Endothelial cell of umbilical vein (primary cell): ENCODE measurements at regions not wholly inside any gene's neighbourhood (a gene's known extent, or its start where the extent isn't known, plus 50 kb on each side); places are given as distances from the start of the nearest gene placed in this dataset.

Experiments used
- BruUV-seq: library from RNA; stranded (reverse); fragments of 400-500 nt; replicated peaks from 2 replicates; lab custom pipeline; 2021; lab: Mats Ljungman, UMichigan
- CTCF ChIA-PET: fragments of 300-600, 350-600 bp; sonication (Branson Sonifier 250); formaldehyde crosslinking; loops from one replicate; lab custom pipeline; 2021; ENCODE audit warnings: antibody characterized with exemption, inconsistent platforms; lab: Charles Lee
- POLR2A ChIA-PET: fragments of 300-600, 350-600 bp; sonication (Branson Sonifier 250); formaldehyde crosslinking; loops from one replicate; lab custom pipeline; 2021; ENCODE audit warnings: antibody characterized with exemption, inconsistent platforms; lab: Charles Lee
- DNase-seq: peaks from one replicate; pipeline ENCODE4 v3.0.0-alpha.2; 2011; ENCODE audit warnings: low read depth, low spot score
- FAIRE-seq: peaks from 2 replicates; lab custom pipeline; 2011; peaks lifted over from hg19 to GRCh38; lab: Jason Lieb, UNC
- H2AFZ ChIP-seq: 2 replicates; pipeline ENCODE4 v1.6.0; 2012; ENCODE audit warnings: low read depth, low read length, control low read depth, inconsistent platforms
- H3K27ac ChIP-seq: 2 replicates; pipeline ENCODE4 v1.5.1; 2011; ENCODE audit warnings: low read depth, mild to moderate bottlenecking, control low read depth, low read length, moderate library complexity; ENCODE audit not compliant: insufficient read depth
- H3K27me3 ChIP-seq, 2 experiments: 2 replicates each; pipeline versions ENCODE4 v1.6.0 to v1.6.1; 2011; ENCODE audit warnings: low read length in 2 of 2, mixed read lengths in 1 of 2; ENCODE audit not compliant: control insufficient read depth in 2 of 2, insufficient read depth in 2 of 2
- H3K36me3 ChIP-seq, 2 experiments: 2 replicates in 1 of 2; 3 replicates in 1 of 2; pipeline ENCODE4 v1.5.1; 2011; ENCODE audit warnings: low read length in 2 of 2, mild to moderate bottlenecking in 1 of 2, moderate library complexity in 1 of 2; ENCODE audit not compliant: control insufficient read depth in 2 of 2, insufficient read depth in 2 of 2; ENCODE audit errors: extremely low read depth in 1 of 2
- H3K4me1 ChIP-seq: 3 replicates; pipeline ENCODE4 v1.5.1; 2011; ENCODE audit warnings: mild to moderate bottlenecking, low read length; ENCODE audit not compliant: control insufficient read depth, insufficient read depth; ENCODE audit errors: extremely low read depth
- H3K4me2 ChIP-seq: 2 replicates; pipeline ENCODE4 v1.6.1; 2011; ENCODE audit warnings: low read length, control low read depth, mixed read lengths; ENCODE audit not compliant: insufficient read depth
- H3K4me3 ChIP-seq, 3 experiments: fragments of 200-600 bp in 1 of 3; sonication (generic), shearing (Covaris generic) in 1 of 3; replicated peaks in 1 of 3; 2 replicates each; pipeline ENCODE4 v1.5.1; 2011 to 2016; ENCODE audit warnings: control low read depth in 3 of 3, low read length in 3 of 3, mild to moderate bottlenecking in 2 of 3, inconsistent platforms in 1 of 3, low read depth in 1 of 3, moderate library complexity in 1 of 3; ENCODE audit not compliant: insufficient read depth in 1 of 3
- H3K79me2 ChIP-seq: 2 replicates; pipeline ENCODE4 v1.6.0; 2012; ENCODE audit warnings: low read length, inconsistent platforms; ENCODE audit not compliant: control insufficient read depth, insufficient read depth
- H3K9ac ChIP-seq: replicated peaks from 2 replicates; pipeline ENCODE3; 2011; ENCODE audit warnings: low read length, control low read depth; ENCODE audit not compliant: insufficient read depth; ENCODE audit errors: extremely low read depth
- H3K9me1 ChIP-seq: replicated peaks from 3 replicates; pipeline ENCODE4 v1.6.0; 2011; ENCODE audit warnings: mild to moderate bottlenecking, low read length; ENCODE audit not compliant: control insufficient read depth, insufficient read depth; ENCODE audit errors: extremely low read depth
- H3K9me3 ChIP-seq: replicated peaks from 2 replicates; pipeline ENCODE4 v1.5.1; 2012; ENCODE audit warnings: low read length, inconsistent platforms; ENCODE audit not compliant: control insufficient read depth, insufficient read depth
- H4K20me1 ChIP-seq: replicated peaks from 2 replicates; pipeline ENCODE3; 2011; ENCODE audit warnings: mild to moderate bottlenecking, low read length; ENCODE audit not compliant: control insufficient read depth, insufficient read depth; ENCODE audit errors: extremely low read depth
- CTCF ChIP-seq, 2 donors: IDR thresholded peaks; 1 replicate in 1 of 2; 2 replicates in 1 of 2; pipeline ENCODE4 v1.5.1; 2011; ENCODE audit warnings: low read length in 2 of 2, mild to moderate bottlenecking in 2 of 2, moderate library complexity in 2 of 2, control low read depth in 1 of 2, inconsistent platforms in 1 of 2, low read depth in 1 of 2; ENCODE audit not compliant: insufficient read depth in 1 of 2; ENCODE audit errors: extremely low read depth in 1 of 2
- EZH2 ChIP-seq: IDR thresholded peaks from 2 replicates; pipeline ENCODE4 v1.6.1; 2012; ENCODE audit warnings: borderline replicate concordance, low read depth, mild to moderate bottlenecking, moderate library complexity, low read length, inconsistent platforms; ENCODE audit not compliant: severe bottlenecking
- FOS ChIP-seq: IDR thresholded peaks from 2 replicates; pipeline ENCODE4 v1.6.1; 2011; ENCODE audit warnings: mild to moderate bottlenecking, low read length, moderate library complexity, borderline replicate concordance; ENCODE audit not compliant: insufficient read depth
- GATA2 ChIP-seq: IDR thresholded peaks from 2 replicates; pipeline ENCODE4 v1.7.0; 2011; ENCODE audit warnings: low read depth, mild to moderate bottlenecking, moderate library complexity, mixed read lengths, low read length; ENCODE audit not compliant: insufficient read length, insufficient read depth
- JUN ChIP-seq: IDR thresholded peaks from 2 replicates; pipeline ENCODE4 v1.6.1; 2011; ENCODE audit warnings: borderline replicate concordance, low read depth; ENCODE audit not compliant: insufficient read length, insufficient read depth
- MYC ChIP-seq: IDR thresholded peaks from one replicate; pipeline ENCODE4 v1.6.1; 2011; ENCODE audit warnings: mild to moderate bottlenecking, low read depth, low read length
- POLR2A ChIP-seq: IDR thresholded peaks from 2 replicates; pipeline ENCODE4 v1.6.1; 2012; ENCODE audit warnings: low read depth, mild to moderate bottlenecking, control low read depth, low read length
- POLR2AphosphoS5 ChIP-seq: IDR thresholded peaks from 2 replicates; pipeline ENCODE4 v1.6.1; 2012; ENCODE audit warnings: low read depth, mild to moderate bottlenecking, control low read depth, low read length, moderate library complexity; ENCODE audit not compliant: insufficient read depth
- dilution Hi-C: fragments of 300-500 bp; cut with MboI; formaldehyde crosslinking; loops from one replicate; pipeline ENCODE4 v1.15.0; 2019; ENCODE audit warnings: low sequenced_read_pairs; ENCODE audit not compliant: extremely low pct_ligation_motif_present
- intact Hi-C: fragments of 100-400 bp; cut with micrococcal nuclease; formaldehyde crosslinking; loops from one replicate; pipeline ENCODE4 v1.10.0; 2022
- TF ChIP-seq, protein P1 (sequence below): IDR thresholded peaks from 2 replicates; pipeline ENCODE4 v1.6.1; 2011; ENCODE audit not compliant: insufficient read depth, insufficient read length

DNA sequence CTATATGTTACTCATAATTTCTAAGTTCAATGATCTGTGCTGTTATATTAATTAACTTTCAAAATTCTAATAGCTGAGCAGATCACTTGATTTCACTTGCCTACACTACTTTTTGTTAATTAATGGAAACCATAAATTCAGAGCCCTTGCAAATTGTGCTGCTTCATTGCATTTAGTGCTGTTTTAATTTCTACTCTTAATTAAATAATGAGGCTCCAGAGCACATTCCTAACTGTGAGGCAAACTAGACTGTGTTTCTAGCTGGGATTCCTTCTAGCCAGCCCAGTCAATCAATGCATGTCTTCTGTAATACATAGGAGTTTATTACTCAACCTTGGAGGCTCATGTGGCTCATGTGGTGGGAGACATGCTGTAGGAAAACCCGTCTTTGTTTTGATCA lies 301.1 kb upstream of the GOLIM4 start:
- Histone ChIP-seq H4K20me1 (no peaks in the 10 kb centered on the region), H3K9me1 (no peaks in the 10 kb centered on the region), H3K79me2 (no peaks in the 10 kb centered on the region), H3K9me3 (no peaks in the 10 kb centered on the region), H2AFZ (no peak overlapping the region), H3K4me1 (no peaks in the 10 kb centered on the region), H3K9ac (no peak overlapping the region), H3K36me3 (no peaks in the 10 kb centered on the region), H3K27me3 (no peaks in the 10 kb centered on the region), H3K4me2 (no peak overlapping the region), H3K4me3 (no peak overlapping the region), H3K27ac (no peak overlapping the region)
- POLR2A ChIA-PET = no interaction called here
- no peak for DNase-seq
- intact Hi-C loops = no loop called here
- CTCF ChIA-PET = no interaction called here
- dilution Hi-C loops = no loop called here
- TF ChIP-seq POLR2A = no peak
- no peak for TF ChIP-seq EZH2
- no peak for TF ChIP-seq POLR2AphosphoS5
- TF ChIP-seq, protein P1, sequence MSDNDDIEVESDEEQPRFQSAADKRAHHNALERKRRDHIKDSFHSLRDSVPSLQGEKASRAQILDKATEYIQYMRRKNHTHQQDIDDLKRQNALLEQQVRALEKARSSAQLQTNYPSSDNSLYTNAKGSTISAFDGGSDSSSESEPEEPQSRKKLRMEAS = no peak
- no peak for TF ChIP-seq FOS
- TF ChIP-seq CTCF (IDR thresholded peaks at IDR 0.05; ENCODE audit: extremely low read depth in 1 of 2, insufficient read depth in 1 of 2, low read depth in 1 of 2, low read length in 2 of 2) = no peak
- TF ChIP-seq JUN = no peak
- TF ChIP-seq MYC = no peak
- no peak for TF ChIP-seq GATA2
- no peak for FAIRE-seq
- no TSS peak for BruUV-seq
